ENCODE measurements at regions not wholly inside any gene's neighbourhood (a gene's known extent, or its start where the extent isn't known, plus 50 kb on each side); places are given as distances from the start of the nearest gene placed in this dataset.

GRCh38 chr2:144215207-144215606 lies 304.7 kb downstream of the ZEB2 start:
- Mint-ChIP-seq H3K9me3 (no peaks in the 10 kb centered on the region), H3K27me3 (ENCODE audit: low read depth) (no peaks in the 10 kb centered on the region), H3K4me3 (no peak overlapping the region), H3K27ac (no peak overlapping the region), H3K36me3 (peaks cover 4% of the 10 kb centered on the region), H3K4me1 (peaks cover 6% of the 10 kb centered on the region)
- no peak for DNase-seq (ENCODE audit: low spot score in 2 of 2, unreplicated experiment in 2 of 2)
- no peak for TF ChIP-seq CTCF (IDR thresholded peaks at IDR 0.05; ENCODE audit: unreplicated experiment)

GRCh38 chr2:144213797-144214196 lies 306.1 kb downstream of the ZEB2 start:
- no peak for DNase-seq (ENCODE audit: low spot score in 2 of 2, unreplicated experiment in 2 of 2)
- peaks cover 8% of the 10 kb centered on the region for H3K36me3 Mint-ChIP-seq
- TF ChIP-seq CTCF (IDR thresholded peaks at IDR 0.05; ENCODE audit: unreplicated experiment): no peak
- no peaks in the 10 kb centered on the region for H3K9me3 Mint-ChIP-seq
- no peaks in the 10 kb centered on the region for H3K27me3 Mint-ChIP-seq (ENCODE audit: low read depth)
- peaks cover 5% of the 10 kb centered on the region for H3K4me1 Mint-ChIP-seq
- H3K27ac Mint-ChIP-seq: no peak overlapping the region
- H3K4me3 Mint-ChIP-seq: no peak overlapping the region

- TF ChIP-seq CTCF (IDR thresholded peaks at IDR 0.05; ENCODE audit: unreplicated experiment): no peak
- Mint-ChIP-seq H3K27me3 (ENCODE audit: low read depth) (no peaks in the 10 kb centered on the region), H3K4me1 (peaks cover 5% of the 10 kb centered on the region), H3K36me3 (peaks cover 16% of the 10 kb centered on the region), H3K9me3 (peaks cover 5% of the 10 kb centered on the region), H3K4me3 (no peak overlapping the region), H3K27ac (no peak overlapping the region)
- no peak for DNase-seq (ENCODE audit: low spot score in 2 of 2, unreplicated experiment in 2 of 2)
Observed at GRCh38 chr2:144211826-144212225, 308.1 kb downstream of the ZEB2 start.

GRCh38 chr2:144211065-144211464 lies 308.9 kb downstream of the ZEB2 start:
- TF ChIP-seq CTCF (IDR thresholded peaks at IDR 0.05; ENCODE audit: unreplicated experiment): no peak
- Mint-ChIP-seq H3K4me3 (no peak overlapping the region), H3K36me3 (peaks cover 16% of the 10 kb centered on the region), H3K27me3 (ENCODE audit: low read depth) (no peaks in the 10 kb centered on the region), H3K27ac (no peak overlapping the region), H3K9me3 (peaks cover 5% of the 10 kb centered on the region), H3K4me1 (peaks cover 4% of the 10 kb centered on the region)
- DNase-seq (ENCODE audit: low spot score in 2 of 2, unreplicated experiment in 2 of 2): no peak

GRCh38 chr2:144210076-144210475 lies 309.8 kb downstream of the ZEB2 start:
- Mint-ChIP-seq H3K4me3 (no peak overlapping the region), H3K27ac (no peak overlapping the region), H3K36me3 (peaks cover 16% of the 10 kb centered on the region), H3K27me3 (ENCODE audit: low read depth) (no peaks in the 10 kb centered on the region), H3K4me1 (no peaks in the 10 kb centered on the region), H3K9me3 (peaks cover 5% of the 10 kb centered on the region)
- no peak for DNase-seq (ENCODE audit: low spot score in 2 of 2, unreplicated experiment in 2 of 2)
- TF ChIP-seq CTCF (IDR thresholded peaks at IDR 0.05; ENCODE audit: unreplicated experiment): no peak

- Mint-ChIP-seq H3K27ac (no peak overlapping the region), H3K27me3 (ENCODE audit: low read depth) (no peaks in the 10 kb centered on the region), H3K36me3 (peaks cover 19% of the 10 kb centered on the region), H3K4me1 (no peaks in the 10 kb centered on the region), H3K4me3 (no peak overlapping the region), H3K9me3 (peaks cover 5% of the 10 kb centered on the region)
- TF ChIP-seq CTCF (IDR thresholded peaks at IDR 0.05; ENCODE audit: unreplicated experiment): no peak
- no peak for DNase-seq (ENCODE audit: low spot score in 2 of 2, unreplicated experiment in 2 of 2)
Observed at GRCh38 chr2:144208924-144209323, 311.0 kb downstream of the ZEB2 start.
